Mucosa of descending colon (tissue), 3 donors: ENCODE measurements at regions not wholly inside any gene's neighbourhood (a gene's known extent, or its start where the extent isn't known, plus 50 kb on each side); places are given as distances from the start of the nearest gene placed in this dataset.
A peak's percentile ranks its signal among the peaks of the same experiment; 100 is the strongest.

Experiments used
- ATAC-seq: fragments of 200-7000 bp; cut with Tn5 transposase; one replicate; pipeline ENCODE4 v1.9.1; 2020; ENCODE audit warnings: mild to moderate bottlenecking, moderate library complexity
- DNase-seq, 3 donors: peaks; one replicate each; pipeline ENCODE4 v3.0.0-alpha.2; 2020
- H3K36me3 ChIP-seq: fragments of 200-600 bp; one replicate; pipeline ENCODE4 v1.8.0; 2021; ENCODE audit warnings: low read depth, mild to moderate bottlenecking
- H3K4me1 ChIP-seq: fragments of 200-600 bp; one replicate; pipeline ENCODE4 v1.8.0; 2021; ENCODE audit warnings: low read depth, mild to moderate bottlenecking
- H3K4me3 ChIP-seq: fragments of 200-600 bp; one replicate; pipeline ENCODE4 v1.8.0; 2021; ENCODE audit warnings: mild to moderate bottlenecking
- H3K9me3 ChIP-seq: fragments of 200-600 bp; one replicate; pipeline ENCODE4 v1.8.0; 2021; ENCODE audit warnings: mild to moderate bottlenecking
- CTCF ChIP-seq: fragments of 200-600 bp; IDR thresholded peaks from one replicate; pipeline ENCODE4 v1.8.0; 2022; ENCODE audit warnings: antibody characterized with exemption, mild to moderate bottlenecking
- intact Hi-C, 2 donors: fragments of 100-400 bp; cut with DNase I in 1 of 2; cut with micrococcal nuclease in 1 of 2; formaldehyde crosslinking; loops; one replicate each; pipeline versions ENCODE4 v1.11.0 to v1.11.1; 2022; cut with DNase I, micrococcal nuclease
- donor health status: DM: no; HTN: no; CAD: no; lungs with moderate emphysema.
- donor health status: DM: no; HTN: no; CAD: no.
- donor health status: DM: no; HTN: yes; CAD: no.

GRCh38 chr2:67733517-67733916 lies 329.3 kb downstream of the C1D start:
- intact Hi-C loops = no loop called here
- no peak for ATAC-seq

GRCh38 chr2:67752199-67752598 lies 310.6 kb downstream of the C1D start:
- intact Hi-C loops = no loop called here
- Histone ChIP-seq H3K4me3 (no peak overlapping the region), H3K4me1 (no peaks in the 10 kb centered on the region), H3K9me3 (no peaks in the 10 kb centered on the region), H3K36me3 (no peaks in the 10 kb centered on the region)
- no peak for TF ChIP-seq CTCF
- no peak for DNase-seq
- ATAC-seq = no peak

More at GRCh38 chr2:67733517-67733916, 329.3 kb downstream of the C1D start:
- Histone ChIP-seq H3K9me3 (no peaks in the 10 kb centered on the region), H3K4me1 (no peaks in the 10 kb centered on the region), H3K4me3 (no peak overlapping the region), H3K36me3 (no peaks in the 10 kb centered on the region)
- TF ChIP-seq CTCF = no peak
- DNase-seq = peak in 1 of 3 donors; percentile 25

- intact Hi-C loops = no loop called here
Measured at GRCh38 chr2:67752969-67753368, 309.8 kb downstream of the C1D start.

GRCh38 chr2:67755156-67755882 lies 307.5 kb downstream of the C1D start:
- no peak for TF ChIP-seq CTCF
- H3K9me3 ChIP-seq = no peaks in the 10 kb centered on the region
- intact Hi-C loops = no loop called here
- DNase-seq (no peak), ATAC-seq (no peak)
- H3K4me3 ChIP-seq = no peak overlapping the region
- no peaks in the 10 kb centered on the region for H3K4me1 ChIP-seq
- no peaks in the 10 kb centered on the region for H3K36me3 ChIP-seq

More at GRCh38 chr2:67752969-67753368, 309.8 kb downstream of the C1D start:
- no peak for TF ChIP-seq CTCF
- H3K36me3 ChIP-seq = no peaks in the 10 kb centered on the region
- H3K9me3 ChIP-seq = no peaks in the 10 kb centered on the region
- no peak for ATAC-seq
- no peaks in the 10 kb centered on the region for H3K4me1 ChIP-seq
- no peak for DNase-seq
- no peak overlapping the region for H3K4me3 ChIP-seq

- no peak overlapping the region for H3K4me3 ChIP-seq
- no peaks in the 10 kb centered on the region for H3K4me1 ChIP-seq
- H3K9me3 ChIP-seq = no peaks in the 10 kb centered on the region
- ATAC-seq (no peak), DNase-seq (no peak)
- intact Hi-C loops = no loop called here
- H3K36me3 ChIP-seq = no peaks in the 10 kb centered on the region
- TF ChIP-seq CTCF = no peak
Measured at GRCh38 chr2:67760995-67761394, 301.8 kb downstream of the C1D start.
